ENCODE measurements at regions not wholly inside any gene's neighbourhood (a gene's known extent, or its start where the extent isn't known, plus 50 kb on each side); places are given as distances from the start of the nearest gene placed in this dataset.

- ATAC-seq (no peak), DNase-seq (ENCODE audit: low read depth, low spot score) (no peak)
- H3K4me1 ChIP-seq (ENCODE audit: control insufficient read depth in 1 of 2, insufficient read depth in 2 of 2, low read length in 2 of 2) = no peaks in the 10 kb centered on the region
- H3K27me3 ChIP-seq (ENCODE audit: insufficient read depth, low read length) = no peaks in the 10 kb centered on the region
- no peak overlapping the region for H3K27ac ChIP-seq (ENCODE audit: low read depth, low read length)
- no peak overlapping the region for H3K9ac ChIP-seq (ENCODE audit: low read length)
- intact Hi-C loops (cut with micrococcal nuclease) = no loop called here
- BruUV-seq (replicated peaks) = no TSS peak
- H3K4me2 ChIP-seq (ENCODE audit: low read length) = no peak overlapping the region
- no peaks in the 10 kb centered on the region for H3K36me3 ChIP-seq (ENCODE audit: control insufficient read depth in 1 of 2, insufficient read depth in 2 of 2, low read length in 2 of 2)
- H4K20me1 ChIP-seq (ENCODE audit: insufficient read depth) = no peaks in the 10 kb centered on the region
- no peaks in the 10 kb centered on the region for H3K9me3 ChIP-seq (ENCODE audit: control insufficient read depth in 1 of 2, insufficient read depth in 1 of 2, low read depth in 1 of 2, low read length in 2 of 2)
- H2AFZ ChIP-seq (ENCODE audit: low read depth, low read length, poor library complexity, severe bottlenecking) = no peak overlapping the region
- no peak overlapping the region for H3K4me3 ChIP-seq (replicated peaks in 1 of 2; ENCODE audit: low read depth in 1 of 2, low read length in 2 of 2)
- POLR2A ChIA-PET = no interaction called here
- H3K9me2 ChIP-seq (ENCODE audit: insufficient read depth) = no peaks in the 10 kb centered on the region
- H3K79me2 ChIP-seq (ENCODE audit: insufficient read depth, low read length) = no peaks in the 10 kb centered on the region
- TF ChIP-seq, protein P1, sequence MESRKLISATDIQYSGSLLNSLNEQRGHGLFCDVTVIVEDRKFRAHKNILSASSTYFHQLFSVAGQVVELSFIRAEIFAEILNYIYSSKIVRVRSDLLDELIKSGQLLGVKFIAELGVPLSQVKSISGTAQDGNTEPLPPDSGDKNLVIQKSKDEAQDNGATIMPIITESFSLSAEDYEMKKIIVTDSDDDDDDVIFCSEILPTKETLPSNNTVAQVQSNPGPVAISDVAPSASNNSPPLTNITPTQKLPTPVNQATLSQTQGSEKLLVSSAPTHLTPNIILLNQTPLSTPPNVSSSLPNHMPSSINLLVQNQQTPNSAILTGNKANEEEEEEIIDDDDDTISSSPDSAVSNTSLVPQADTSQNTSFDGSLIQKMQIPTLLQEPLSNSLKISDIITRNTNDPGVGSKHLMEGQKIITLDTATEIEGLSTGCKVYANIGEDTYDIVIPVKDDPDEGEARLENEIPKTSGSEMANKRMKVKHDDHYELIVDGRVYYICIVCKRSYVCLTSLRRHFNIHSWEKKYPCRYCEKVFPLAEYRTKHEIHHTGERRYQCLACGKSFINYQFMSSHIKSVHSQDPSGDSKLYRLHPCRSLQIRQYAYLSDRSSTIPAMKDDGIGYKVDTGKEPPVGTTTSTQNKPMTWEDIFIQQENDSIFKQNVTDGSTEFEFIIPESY (IDR thresholded peaks at IDR 0.05; ENCODE audit: extremely low read depth, insufficient replicate concordance, low read length) = no peak
- TF ChIP-seq ELF1 (IDR thresholded peaks at IDR 0.05; ENCODE audit: borderline replicate concordance, low read depth) = no peak
- TF ChIP-seq CBX3 (IDR thresholded peaks at IDR 0.05; ENCODE audit: low read depth) = no peak
- no peak for TF ChIP-seq CEBPB (IDR thresholded peaks at IDR 0.05; ENCODE audit: low read depth)
- no peak for TF ChIP-seq RAD21 (IDR thresholded peaks at IDR 0.05; ENCODE audit: low read depth)
- TF ChIP-seq SP1 (IDR thresholded peaks at IDR 0.05; ENCODE audit: low read depth) = no peak
- no peak for TF ChIP-seq SRF (IDR thresholded peaks at IDR 0.05; ENCODE audit: low read depth)
- TF ChIP-seq ZNF274 (IDR thresholded peaks at IDR 0.05; ENCODE audit: low read depth, low read length) = no peak
- TF ChIP-seq, protein P2, sequence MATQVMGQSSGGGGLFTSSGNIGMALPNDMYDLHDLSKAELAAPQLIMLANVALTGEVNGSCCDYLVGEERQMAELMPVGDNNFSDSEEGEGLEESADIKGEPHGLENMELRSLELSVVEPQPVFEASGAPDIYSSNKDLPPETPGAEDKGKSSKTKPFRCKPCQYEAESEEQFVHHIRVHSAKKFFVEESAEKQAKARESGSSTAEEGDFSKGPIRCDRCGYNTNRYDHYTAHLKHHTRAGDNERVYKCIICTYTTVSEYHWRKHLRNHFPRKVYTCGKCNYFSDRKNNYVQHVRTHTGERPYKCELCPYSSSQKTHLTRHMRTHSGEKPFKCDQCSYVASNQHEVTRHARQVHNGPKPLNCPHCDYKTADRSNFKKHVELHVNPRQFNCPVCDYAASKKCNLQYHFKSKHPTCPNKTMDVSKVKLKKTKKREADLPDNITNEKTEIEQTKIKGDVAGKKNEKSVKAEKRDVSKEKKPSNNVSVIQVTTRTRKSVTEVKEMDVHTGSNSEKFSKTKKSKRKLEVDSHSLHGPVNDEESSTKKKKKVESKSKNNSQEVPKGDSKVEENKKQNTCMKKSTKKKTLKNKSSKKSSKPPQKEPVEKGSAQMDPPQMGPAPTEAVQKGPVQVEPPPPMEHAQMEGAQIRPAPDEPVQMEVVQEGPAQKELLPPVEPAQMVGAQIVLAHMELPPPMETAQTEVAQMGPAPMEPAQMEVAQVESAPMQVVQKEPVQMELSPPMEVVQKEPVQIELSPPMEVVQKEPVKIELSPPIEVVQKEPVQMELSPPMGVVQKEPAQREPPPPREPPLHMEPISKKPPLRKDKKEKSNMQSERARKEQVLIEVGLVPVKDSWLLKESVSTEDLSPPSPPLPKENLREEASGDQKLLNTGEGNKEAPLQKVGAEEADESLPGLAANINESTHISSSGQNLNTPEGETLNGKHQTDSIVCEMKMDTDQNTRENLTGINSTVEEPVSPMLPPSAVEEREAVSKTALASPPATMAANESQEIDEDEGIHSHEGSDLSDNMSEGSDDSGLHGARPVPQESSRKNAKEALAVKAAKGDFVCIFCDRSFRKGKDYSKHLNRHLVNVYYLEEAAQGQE (IDR thresholded peaks at IDR 0.05; ENCODE audit: low read depth) = no peak
- TF ChIP-seq TCF7L2 (IDR thresholded peaks at IDR 0.05; ENCODE audit: borderline replicate concordance, extremely low read depth, insufficient read depth, insufficient read length) = no peak
- TF ChIP-seq EZH2phosphoT487 (IDR thresholded peaks at IDR 0.05; ENCODE audit: borderline replicate concordance) = no peak
- TF ChIP-seq POLR2AphosphoS5 (IDR thresholded peaks at IDR 0.05; ENCODE audit: low read depth, low read length) = no peak
- TF ChIP-seq EGR1 (IDR thresholded peaks at IDR 0.05; ENCODE audit: low read depth) = no peak
- CTCF ChIA-PET = no interaction called here
- RAD21 ChIA-PET (ENCODE audit: low non-redundant PET in 1 of 2, low total read pairs in 2 of 2, uncharacterized antibody in 2 of 2, unreplicated experiment in 2 of 2) = no interaction called here
These were observed 177.8 kb upstream of the PARD3B start for GRCh38 chr2:204367466-204367865.
